ENCODE measurements at regions not wholly inside any gene's neighbourhood (a gene's known extent, or its start where the extent isn't known, plus 50 kb on each side); places are given as distances from the start of the nearest gene placed in this dataset.

DNA sequence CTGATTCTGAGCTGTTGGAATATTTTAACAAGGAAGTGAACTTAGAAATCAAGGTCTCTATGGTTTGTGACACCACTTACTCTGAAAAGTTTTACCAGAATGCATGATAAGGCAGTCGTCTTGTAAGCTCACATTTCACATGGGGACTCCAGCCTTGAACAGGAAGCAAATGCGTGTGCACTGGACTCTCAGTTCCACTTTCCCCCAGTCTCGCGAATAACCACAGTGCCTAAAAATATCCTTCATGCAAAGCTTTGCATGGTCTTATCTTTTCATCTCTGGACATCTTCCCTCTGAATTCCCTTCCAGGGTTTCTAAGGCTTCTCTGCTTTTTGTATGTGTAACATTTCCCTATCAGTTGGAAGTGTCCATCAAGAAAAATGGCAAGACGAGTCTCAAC is 581.8 kb downstream of the NLGN4X start:
- no peak for TF ChIP-seq POLR2A (IDR thresholded peaks at IDR 0.05)
- TF ChIP-seq, protein P1, sequence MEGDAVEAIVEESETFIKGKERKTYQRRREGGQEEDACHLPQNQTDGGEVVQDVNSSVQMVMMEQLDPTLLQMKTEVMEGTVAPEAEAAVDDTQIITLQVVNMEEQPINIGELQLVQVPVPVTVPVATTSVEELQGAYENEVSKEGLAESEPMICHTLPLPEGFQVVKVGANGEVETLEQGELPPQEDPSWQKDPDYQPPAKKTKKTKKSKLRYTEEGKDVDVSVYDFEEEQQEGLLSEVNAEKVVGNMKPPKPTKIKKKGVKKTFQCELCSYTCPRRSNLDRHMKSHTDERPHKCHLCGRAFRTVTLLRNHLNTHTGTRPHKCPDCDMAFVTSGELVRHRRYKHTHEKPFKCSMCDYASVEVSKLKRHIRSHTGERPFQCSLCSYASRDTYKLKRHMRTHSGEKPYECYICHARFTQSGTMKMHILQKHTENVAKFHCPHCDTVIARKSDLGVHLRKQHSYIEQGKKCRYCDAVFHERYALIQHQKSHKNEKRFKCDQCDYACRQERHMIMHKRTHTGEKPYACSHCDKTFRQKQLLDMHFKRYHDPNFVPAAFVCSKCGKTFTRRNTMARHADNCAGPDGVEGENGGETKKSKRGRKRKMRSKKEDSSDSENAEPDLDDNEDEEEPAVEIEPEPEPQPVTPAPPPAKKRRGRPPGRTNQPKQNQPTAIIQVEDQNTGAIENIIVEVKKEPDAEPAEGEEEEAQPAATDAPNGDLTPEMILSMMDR (IDR thresholded peaks at IDR 0.05), result no peak

Data from Peyer's patch (tissue), 4 donors.